ENCODE measurements at regions not wholly inside any gene's neighbourhood (a gene's known extent, or its start where the extent isn't known, plus 50 kb on each side); places are given as distances from the start of the nearest gene placed in this dataset.
"Not testable (repeated sequence)": the region's sequence is repeated elsewhere in the genome, so short reads cannot be mapped to it uniquely, and the experiment has no call there.

DNA sequence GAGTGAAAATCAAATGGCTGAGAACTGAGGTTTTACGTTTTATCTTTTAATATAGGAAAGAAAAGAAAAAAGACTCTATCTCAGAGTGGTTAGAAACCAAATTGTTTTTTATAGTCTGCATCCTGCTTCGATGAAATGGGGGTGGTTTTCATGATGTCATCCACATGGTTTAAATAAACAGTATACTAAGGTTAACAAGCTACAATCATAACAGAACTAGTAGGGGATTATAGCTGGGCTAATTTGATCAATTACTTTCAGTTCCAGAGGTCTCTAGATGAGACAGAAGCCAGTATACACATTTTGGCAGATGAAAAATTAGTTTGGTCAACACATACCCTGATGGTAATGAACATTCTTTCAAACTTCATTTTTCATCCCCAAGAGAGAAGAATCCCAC lies 106.3 kb upstream of the SNX2 start:
- Histone ChIP-seq H3K27me3 (ENCODE audit: insufficient read depth, low read depth, low read length) (no peaks in the 10 kb centered on the region), H3K27ac (ENCODE audit: low read length) (no peak overlapping the region), H4K20me1 (ENCODE audit: insufficient read depth) (no peaks in the 10 kb centered on the region), H3K79me2 (replicated peaks; ENCODE audit: insufficient read depth, low read length) (no peaks in the 10 kb centered on the region), H3K4me2 (ENCODE audit: low read length) (no peak overlapping the region), H3K9ac (ENCODE audit: low read length) (no peak overlapping the region), H3K4me3 (ENCODE audit: low read length) (no peak overlapping the region), H3K36me3 (ENCODE audit: insufficient read depth, low read length) (no peaks in the 10 kb centered on the region), H3F3A (ENCODE audit: insufficient read depth, low read length, poor library complexity, severe bottlenecking) (no peaks in the 10 kb centered on the region), H3K9me2 (ENCODE audit: insufficient read depth, low read length) (no peaks in the 10 kb centered on the region), H3K9me3 (ENCODE audit: low read length) (no peaks in the 10 kb centered on the region), H2AFZ (ENCODE audit: low read depth, low read length) (no peak overlapping the region)
- TF ChIP-seq SMC3 (conservative IDR thresholded peaks at IDR 0.05; ENCODE audit: poor library complexity): no peak
- no peak for TF ChIP-seq EP300 (conservative IDR thresholded peaks at IDR 0.05; ENCODE audit: poor library complexity, severe bottlenecking)
- no peak for TF ChIP-seq RAD21 (conservative IDR thresholded peaks at IDR 0.05)
- TF ChIP-seq REST (IDR thresholded peaks at IDR 0.05; ENCODE audit: borderline replicate concordance): no peak
- no peak for TF ChIP-seq TAF1 (IDR thresholded peaks at IDR 0.05; ENCODE audit: low read depth)
- no peak for TF ChIP-seq CTCF (IDR thresholded peaks at IDR 0.05; ENCODE audit: poor library complexity, severe bottlenecking)
- no peak for TF ChIP-seq EZH2 (IDR thresholded peaks at IDR 0.05; ENCODE audit: borderline replicate concordance, insufficient read depth, low read length, poor library complexity, severe bottlenecking)
- TF ChIP-seq MXI1 (conservative IDR thresholded peaks at IDR 0.05; ENCODE audit: poor library complexity, severe bottlenecking): no peak
- TF ChIP-seq POLR2AphosphoS5 (IDR thresholded peaks at IDR 0.05): no peak

- H3K27ac ChIP-seq (ENCODE audit: low read length); H3K4me3 ChIP-seq (ENCODE audit: low read length); H4K20me1 ChIP-seq (ENCODE audit: insufficient read depth); H3K9me3 ChIP-seq (ENCODE audit: low read length); H3K27me3 ChIP-seq (ENCODE audit: insufficient read depth, low read depth, low read length); H3K4me2 ChIP-seq (ENCODE audit: low read length); H2AFZ ChIP-seq (ENCODE audit: low read depth, low read length); H3K9ac ChIP-seq (ENCODE audit: low read length); H3K36me3 ChIP-seq (ENCODE audit: insufficient read depth, low read length); H3F3A ChIP-seq (ENCODE audit: insufficient read depth, low read length, poor library complexity, severe bottlenecking); H3K79me2 ChIP-seq (replicated peaks; ENCODE audit: insufficient read depth, low read length); H3K9me2 ChIP-seq (ENCODE audit: insufficient read depth, low read length): not testable (repeated sequence)
These were observed 105.2 kb upstream of the SNX2 start for GRCh38 chr5:122669709-122670108.

DNA sequence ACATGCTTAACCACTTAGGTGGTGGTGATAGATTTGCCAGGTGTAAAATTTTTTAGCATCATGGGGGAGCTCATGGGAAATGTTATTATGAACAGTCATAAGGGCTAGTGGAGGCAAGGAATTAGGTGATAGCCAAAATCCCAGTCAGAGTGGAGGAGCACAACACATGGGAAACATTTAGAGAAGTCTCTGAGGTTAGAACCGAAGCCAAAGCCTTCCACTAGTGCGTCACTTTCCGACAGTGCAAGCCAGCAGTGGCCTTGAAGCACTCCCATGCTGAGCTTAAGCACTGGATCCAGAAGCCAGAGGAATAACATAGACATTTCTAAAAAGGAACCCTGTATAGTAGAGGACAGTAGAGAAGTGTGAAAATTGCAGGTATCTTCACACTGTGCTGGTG lies 101.5 kb upstream of the SNX2 start:
- Histone ChIP-seq H3K9ac (ENCODE audit: low read length) (no peak overlapping the region), H3K4me3 (ENCODE audit: low read length) (no peak overlapping the region), H3K4me2 (ENCODE audit: low read length) (no peak overlapping the region), H3K79me2 (replicated peaks; ENCODE audit: insufficient read depth, low read length) (no peaks in the 10 kb centered on the region), H3K9me2 (ENCODE audit: insufficient read depth, low read length) (no peaks in the 10 kb centered on the region), H3F3A (ENCODE audit: insufficient read depth, low read length, poor library complexity, severe bottlenecking) (no peaks in the 10 kb centered on the region), H4K20me1 (ENCODE audit: insufficient read depth) (no peaks in the 10 kb centered on the region), H3K27ac (ENCODE audit: low read length) (no peak overlapping the region), H3K36me3 (ENCODE audit: insufficient read depth, low read length) (no peaks in the 10 kb centered on the region), H3K27me3 (ENCODE audit: insufficient read depth, low read depth, low read length) (no peaks in the 10 kb centered on the region), H3K9me3 (ENCODE audit: low read length) (no peaks in the 10 kb centered on the region), H2AFZ (ENCODE audit: low read depth, low read length) (no peak overlapping the region)
- no peak for TF ChIP-seq MXI1 (conservative IDR thresholded peaks at IDR 0.05; ENCODE audit: poor library complexity, severe bottlenecking)
- no peak for TF ChIP-seq SMC3 (conservative IDR thresholded peaks at IDR 0.05; ENCODE audit: poor library complexity)
- no peak for TF ChIP-seq CTCF (IDR thresholded peaks at IDR 0.05; ENCODE audit: poor library complexity, severe bottlenecking)
- no peak for TF ChIP-seq REST (IDR thresholded peaks at IDR 0.05; ENCODE audit: borderline replicate concordance)
- TF ChIP-seq RAD21 (conservative IDR thresholded peaks at IDR 0.05): no peak
- TF ChIP-seq EP300 (conservative IDR thresholded peaks at IDR 0.05; ENCODE audit: poor library complexity, severe bottlenecking): no peak
- no peak for TF ChIP-seq POLR2AphosphoS5 (IDR thresholded peaks at IDR 0.05)
- TF ChIP-seq EZH2 (IDR thresholded peaks at IDR 0.05; ENCODE audit: borderline replicate concordance, insufficient read depth, low read length, poor library complexity, severe bottlenecking): no peak
- no peak for TF ChIP-seq TAF1 (IDR thresholded peaks at IDR 0.05; ENCODE audit: low read depth)

Data from neural cell (in vitro differentiated cells).